GM21367 (cell line): ENCODE measurements at regions not wholly inside any gene's neighbourhood (a gene's known extent, or its start where the extent isn't known, plus 50 kb on each side); places are given as distances from the start of the nearest gene placed in this dataset.

Source experiments
- ATAC-seq: cut with Tn5 transposase; IDR thresholded peaks from one replicate; pipeline ENCODE4 v1.9.1; 2021; ENCODE audit not compliant: unreplicated experiment

DNA sequence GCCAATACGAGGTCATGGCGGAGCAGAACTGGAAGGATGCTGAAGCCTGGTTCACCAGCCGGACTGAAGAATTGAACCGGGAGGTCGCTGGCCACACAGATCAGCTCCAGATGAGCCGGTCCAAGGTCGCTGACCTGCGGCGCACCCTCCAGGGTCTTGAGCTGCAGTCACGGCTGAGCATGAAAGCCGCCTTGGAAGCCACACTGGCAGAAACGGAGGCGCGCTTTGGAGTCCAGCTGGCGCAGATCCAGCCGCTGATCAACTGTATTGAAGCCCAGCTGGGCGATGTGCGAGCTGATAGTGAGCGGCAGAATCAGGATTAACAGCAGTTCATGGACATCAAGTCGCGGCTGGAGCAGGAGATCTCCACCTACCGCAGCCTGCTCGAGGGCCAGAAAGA, 296.9 kb downstream of the OGFRL1 start:
- no peak for ATAC-seq

DNA sequence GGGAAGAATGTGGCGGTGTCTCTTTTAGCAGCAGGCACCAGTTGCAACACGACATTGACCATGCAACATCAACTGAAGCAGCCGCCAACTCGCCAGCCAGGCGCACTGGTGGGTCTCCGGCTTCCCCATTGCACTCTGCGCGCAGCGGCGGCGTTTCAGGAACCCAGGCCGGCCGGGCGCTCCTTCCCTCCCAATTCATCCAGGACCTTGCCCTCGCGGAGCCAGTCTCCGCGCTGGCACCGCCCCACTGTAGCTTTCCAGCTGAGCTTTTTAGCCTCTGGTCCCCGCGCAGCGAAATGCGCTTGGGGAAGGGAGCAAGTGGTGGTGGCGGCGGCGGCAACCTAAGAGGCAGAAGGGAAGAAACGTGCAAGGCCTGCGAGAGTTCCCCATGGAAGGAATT, 297.9 kb upstream of the RIMS1 start:
- ATAC-seq, result no peak

DNA sequence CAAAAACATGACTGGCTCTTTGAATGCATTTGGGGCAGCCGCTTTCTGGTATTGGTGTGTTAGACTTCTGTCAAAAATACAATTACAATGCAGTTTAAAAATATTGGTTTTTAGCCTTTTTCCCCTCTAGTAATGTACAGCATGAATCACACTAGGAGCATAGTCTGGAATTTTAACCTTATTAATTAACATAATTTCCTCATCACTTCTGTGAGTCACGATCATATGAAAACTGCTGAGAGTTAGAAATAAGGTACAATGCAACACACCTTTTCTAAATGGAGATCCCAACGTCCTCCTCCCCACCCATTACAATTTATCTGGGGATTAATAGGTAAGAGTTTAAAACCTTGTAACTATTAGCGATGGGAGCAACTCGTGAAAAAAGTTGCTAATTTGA, 297.1 kb upstream of the RIMS1 start:
- ATAC-seq, result no peak

DNA sequence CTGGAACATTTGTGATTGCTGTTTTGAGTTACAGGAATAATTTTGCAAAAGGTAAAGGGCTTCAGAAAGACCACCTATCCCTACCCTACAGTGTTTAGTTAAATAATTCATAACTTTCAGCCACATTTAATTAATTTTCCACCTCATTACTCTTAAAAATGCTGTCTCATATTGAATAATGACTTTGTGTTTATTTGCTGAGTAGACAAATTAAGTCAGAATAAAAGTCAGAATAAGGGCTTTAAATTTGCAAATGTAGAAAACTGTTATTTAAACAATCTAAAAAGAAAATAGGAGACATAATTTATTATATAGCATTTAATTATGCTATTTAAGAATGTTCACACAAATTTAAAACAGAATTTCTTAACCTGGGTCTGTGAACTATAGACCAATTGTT, 293.7 kb upstream of the RIMS1 start:
- ATAC-seq, result no peak

DNA sequence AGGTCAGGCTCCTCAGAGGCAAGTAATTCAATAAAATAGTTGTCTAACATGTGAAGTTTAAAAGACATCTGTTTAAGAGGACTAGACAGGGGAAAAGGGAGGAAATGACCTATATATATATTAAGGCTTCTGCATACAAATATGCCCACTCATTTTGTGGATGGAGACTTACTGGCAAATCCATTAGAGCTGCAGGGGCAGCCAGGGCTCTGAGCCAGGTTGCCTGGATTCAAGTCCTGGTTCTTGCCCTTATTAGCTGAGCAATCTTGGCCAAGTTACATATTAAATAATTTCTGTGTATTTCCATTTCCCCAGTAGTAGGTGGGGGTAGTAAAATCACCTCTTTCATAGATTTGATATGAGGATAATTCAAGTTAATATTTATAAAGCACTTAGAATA, 287.0 kb upstream of the RIMS1 start:
- ATAC-seq, result no peak

DNA sequence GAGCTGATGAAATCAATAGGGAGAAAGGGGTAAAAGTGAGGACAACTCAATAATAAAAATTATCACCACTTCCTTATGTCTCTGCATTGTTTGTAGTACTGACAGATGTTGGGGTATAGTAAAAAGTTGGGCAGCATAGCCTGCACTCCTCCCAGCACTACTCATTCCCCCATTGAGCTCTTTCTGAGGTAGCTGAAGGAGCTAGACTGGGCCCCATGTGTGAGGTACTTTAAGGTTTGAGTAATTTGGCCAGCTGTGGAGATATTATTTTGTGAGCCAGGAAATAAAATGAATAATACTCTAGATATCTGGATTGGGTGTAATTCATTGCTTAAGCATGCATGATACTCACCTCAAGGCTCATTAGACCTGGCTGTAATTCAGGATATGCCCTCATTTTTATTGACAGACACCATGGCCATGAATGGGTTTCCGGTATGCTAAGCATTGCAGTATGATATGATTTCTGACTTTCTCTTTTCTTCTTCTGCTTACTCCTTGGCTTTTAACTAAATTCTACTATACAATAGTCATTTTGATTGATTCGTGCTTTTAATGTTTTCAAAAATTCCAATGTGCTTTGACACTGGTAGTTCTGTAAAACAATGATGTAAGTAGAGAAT, 283.9 kb upstream of the RIMS1 start:
- ATAC-seq, result no peak

DNA sequence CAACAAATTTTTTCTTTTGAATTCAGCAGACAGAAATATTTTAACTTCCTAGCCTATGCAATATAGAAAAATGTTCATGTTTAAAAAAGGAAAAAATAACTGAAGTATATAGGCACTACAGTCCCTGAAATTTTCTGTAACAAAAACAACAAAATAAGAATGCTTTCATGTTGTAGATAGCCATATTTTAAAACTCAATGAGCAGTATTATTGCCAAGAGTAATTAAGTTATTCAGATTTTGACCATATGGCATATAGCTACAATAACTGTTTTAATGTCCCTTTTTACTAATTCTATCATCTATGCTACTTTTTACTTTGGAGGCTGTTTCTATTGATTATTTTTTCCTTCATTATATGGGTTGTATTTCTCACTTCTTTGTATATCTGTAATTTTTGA, 283.3 kb upstream of the RIMS1 start:
- ATAC-seq, result no peak

DNA sequence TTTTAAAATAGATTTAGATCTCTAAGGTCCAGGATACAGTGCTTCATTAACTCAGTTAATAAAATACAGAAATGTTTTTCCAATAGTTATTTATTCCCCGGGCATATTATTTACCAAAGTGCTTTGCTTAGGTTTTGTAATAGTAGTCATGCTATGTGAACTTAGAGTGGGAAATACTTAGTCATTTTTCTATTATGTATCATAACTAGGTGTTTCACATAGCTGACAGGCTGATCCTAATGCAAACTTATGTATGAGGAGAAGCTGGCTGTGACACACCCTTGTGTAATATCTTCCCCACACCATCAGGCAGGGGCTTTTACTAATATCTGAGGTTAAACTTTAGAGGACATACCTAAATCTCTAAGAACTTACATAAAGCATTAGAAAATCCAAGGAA, 277.7 kb upstream of the RIMS1 start:
- no peak for ATAC-seq

DNA sequence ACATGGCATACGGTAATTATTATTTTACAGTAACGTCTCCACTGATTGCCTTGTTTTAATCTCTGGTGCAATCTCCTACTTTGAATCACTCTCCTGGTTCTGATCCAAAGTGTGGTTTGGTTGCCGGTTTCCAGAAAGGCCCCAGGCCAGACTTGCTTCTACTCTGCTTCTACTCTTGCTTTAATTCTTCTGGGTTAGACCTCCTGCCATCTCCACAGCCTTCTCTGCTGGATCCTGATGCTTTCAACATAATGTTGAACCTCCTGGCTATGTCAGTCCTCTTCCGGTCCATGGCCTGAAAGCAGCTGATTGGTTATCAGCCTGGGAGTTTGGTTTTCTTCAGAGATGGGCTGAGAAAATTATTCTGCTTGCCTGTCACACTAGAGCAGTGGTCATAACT, 266.5 kb upstream of the RIMS1 start:
- no peak for ATAC-seq

DNA sequence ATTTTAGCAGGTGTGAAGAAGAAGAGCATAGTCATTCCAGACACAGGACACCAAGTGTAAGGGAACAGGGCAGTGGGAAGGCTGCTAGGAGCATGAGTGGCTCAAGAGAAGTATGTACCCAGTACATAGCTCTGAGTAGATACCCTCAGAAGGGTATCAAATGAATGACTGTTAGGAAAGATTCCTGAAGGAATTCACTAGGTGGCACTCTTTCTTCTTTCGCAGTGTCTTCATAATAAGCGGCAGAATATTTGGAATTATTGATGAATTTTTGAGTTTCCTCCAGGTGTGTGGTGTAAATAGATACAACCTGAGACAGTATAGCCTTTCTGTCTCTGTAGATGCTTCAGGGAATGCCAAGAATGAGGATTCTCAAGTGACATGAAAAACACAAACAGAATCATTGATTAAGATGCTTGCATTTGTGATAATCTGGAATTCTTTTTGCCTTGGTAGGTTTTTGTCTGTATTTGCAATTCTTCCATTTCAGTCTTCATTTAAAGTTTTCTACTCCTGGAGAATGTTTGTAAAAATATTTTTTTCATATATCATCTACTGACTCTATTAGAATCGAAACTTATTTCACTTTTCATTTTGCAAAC, 264.3 kb upstream of the RIMS1 start:
- no peak for ATAC-seq

DNA sequence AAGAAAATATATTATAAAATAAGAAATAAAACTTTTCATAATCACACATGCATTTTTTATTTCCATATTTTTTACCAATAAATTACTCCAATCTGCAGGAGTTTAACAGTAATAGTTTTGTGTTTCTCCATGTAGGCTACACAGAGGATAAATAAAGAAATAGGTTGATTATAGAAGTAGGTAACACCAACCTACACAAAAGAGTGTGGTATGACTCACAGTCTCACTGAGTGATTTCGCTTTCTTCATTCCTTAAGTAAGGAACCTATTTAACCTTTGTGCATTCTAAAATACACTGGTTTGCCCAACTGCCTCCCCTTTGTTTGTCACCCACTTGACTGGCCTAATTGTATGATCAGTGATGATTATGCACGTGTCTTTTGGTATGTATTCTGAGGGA, 244.2 kb upstream of the RIMS1 start:
- no peak for ATAC-seq

DNA sequence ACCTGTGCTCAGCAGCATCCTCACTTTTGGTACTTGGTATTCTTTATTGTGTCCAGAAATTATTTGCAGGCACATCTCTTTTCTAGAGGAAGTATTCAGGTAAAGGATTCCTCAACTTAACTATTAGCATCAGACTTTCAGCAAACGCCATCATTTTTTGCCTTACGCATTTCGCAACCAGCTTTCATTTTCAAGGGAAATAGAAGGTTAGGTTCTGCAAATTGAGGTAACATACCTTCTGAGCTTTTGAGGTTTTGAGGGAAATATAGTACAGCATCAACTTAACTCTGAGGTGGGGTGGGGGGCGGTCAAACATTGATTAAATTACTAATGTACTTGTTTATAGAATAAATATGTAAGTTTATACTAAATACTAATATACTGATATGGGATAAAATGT, 243.6 kb upstream of the RIMS1 start:
- ATAC-seq, result no peak

DNA sequence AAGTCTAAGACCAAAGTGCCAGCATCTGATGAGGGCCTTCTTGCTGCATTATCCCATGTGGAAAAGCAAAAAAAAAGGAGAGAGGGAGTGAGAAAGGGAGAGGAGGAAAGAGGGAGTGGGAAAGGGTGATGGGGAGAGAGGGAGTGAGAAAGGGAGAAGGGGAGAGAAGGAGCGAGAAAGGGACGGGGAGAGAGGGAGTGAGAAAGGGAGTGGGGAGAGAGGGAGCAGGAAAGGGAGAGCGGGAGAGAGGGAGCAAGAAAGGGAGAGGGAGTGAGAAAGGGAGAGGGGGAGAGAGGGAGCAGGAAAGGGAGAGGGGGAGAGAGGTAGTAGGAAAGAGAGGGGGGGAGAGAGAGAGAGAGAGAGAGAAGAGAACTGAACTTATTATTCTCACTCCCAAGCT, 241.1 kb upstream of the RIMS1 start:
- no peak for ATAC-seq

DNA sequence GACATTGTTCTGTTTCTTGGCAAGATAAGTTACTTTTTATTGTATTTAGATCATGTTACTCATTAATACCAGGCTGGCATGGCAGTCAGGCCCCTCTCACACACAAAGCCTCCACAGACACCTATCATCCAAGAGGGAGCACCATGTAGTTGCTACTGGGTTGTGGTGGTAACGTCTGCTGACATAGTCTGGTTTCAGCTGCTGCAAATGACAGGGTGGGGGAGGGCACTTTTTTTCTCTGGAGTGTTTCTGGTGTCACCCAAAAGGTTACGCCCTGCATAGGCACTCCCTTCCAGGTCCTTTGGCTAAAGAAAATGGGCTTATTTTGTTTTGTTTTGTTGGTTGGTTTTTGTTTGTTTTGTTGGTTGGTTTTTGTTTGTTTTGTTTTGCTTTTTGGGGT, 236.4 kb upstream of the RIMS1 start:
- ATAC-seq, result no peak

DNA sequence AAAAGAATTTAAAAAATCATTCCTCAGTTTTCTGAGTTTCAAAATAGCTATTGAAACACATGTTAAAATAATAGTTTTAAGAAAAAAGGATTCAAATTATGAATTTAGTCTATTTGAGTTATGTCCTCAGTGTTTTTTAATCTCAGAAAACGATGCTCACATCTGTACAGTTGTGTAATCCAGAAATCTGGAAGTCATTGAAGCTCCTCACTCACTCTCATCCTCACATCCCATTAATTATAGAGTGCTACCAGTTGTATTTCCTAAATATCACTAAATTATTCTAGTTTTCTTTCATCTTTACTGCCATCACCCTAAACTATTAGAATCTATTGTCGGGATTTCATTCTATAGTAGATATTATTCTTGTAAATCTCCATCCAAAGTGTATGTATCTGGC, 234.7 kb upstream of the RIMS1 start:
- ATAC-seq, result no peak

DNA sequence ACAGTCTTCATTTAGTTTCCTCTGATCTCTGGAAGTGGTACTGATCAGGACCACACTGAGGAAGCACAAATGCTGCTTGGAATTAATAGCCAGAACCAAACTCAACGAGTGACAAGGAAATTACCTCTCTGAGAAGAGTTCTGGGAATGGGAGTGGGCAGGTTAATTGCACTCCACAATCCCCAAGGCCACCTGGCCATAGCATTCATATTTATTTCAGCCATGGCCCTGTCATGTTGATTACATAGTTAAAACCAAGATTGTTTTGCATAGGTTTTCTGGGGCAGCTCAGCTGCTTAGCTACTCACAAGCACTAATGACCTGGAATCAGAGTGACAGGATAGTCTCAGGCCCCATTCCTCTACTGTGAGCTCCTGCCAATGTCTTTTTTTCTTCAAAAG, 230.2 kb upstream of the RIMS1 start:
- no peak for ATAC-seq

DNA sequence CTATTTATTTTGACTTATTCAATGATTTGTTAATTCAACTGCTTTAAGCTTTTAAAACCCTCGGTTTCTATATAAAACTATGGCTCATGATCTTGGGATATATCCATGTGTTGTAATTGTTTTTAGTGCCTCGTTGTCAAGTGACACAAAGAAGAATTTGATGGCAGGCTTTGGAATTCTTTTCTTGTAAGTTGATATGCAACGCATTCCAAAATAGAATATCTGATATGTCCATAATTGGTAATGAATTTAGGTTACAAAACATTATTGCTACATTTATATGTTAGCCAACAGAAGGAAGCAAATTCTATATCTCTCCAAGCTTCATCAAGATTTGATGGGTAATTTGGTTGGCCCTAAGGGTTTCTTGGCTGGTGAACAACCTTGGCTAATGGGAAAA, 220.4 kb upstream of the RIMS1 start:
- no peak for ATAC-seq

DNA sequence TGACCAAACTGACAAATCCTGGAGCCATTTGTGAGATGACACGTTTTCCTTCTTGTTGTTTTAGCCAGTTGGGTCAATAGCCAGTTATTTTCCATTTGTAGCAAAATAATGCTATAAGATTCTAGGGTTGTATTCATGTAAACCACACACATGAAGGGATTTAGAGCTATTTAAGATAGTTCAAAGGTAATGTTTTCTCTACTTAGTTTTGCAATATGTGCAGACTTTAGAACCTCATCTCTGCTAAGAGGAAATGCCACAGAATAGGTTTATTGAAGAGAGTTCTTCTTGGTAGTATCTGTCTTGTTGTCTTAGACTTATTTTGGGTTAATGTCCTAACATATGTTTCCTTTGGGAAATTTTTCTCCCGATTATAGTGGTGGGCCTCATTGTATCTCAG, 213.5 kb upstream of the RIMS1 start:
- no peak for ATAC-seq

DNA sequence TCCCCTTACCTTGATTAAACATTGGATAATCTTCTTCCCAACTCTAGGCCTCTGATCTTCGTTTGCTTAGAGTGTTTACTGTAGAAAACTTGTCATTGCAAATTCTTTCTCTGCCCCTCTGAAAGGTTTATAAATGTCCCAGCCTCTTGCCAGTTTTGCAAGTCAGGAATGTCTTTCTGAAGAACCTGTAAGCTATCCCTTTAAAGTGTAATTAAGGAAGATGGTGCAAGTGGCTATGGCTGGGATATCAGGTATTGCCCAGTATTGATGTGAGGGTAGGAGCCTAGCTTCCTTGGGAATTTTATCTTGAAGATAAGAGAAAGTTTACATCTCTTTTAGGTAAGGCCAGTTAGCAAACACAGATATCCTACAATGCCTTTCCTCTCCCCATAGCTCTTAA, 211.0 kb upstream of the RIMS1 start:
- ATAC-seq, result no peak

DNA sequence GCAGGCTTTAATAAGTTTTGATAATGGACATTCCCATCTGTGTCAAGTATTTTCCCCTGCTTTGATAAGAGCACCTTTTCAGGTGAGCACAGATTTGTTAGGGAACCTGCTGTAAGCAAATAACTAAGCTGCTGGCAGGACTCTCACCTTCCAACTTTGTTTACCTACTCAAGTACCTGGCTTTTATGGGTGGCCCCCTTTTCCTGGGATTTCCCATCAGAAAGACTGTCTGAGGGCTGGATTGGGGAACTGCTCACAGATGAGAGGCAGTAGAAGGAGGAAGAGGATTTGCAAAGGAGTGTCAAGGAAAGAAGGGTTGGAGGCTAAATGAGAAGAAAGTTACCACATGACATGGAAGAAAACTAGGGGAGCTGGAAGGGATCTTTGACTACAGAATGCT, 210.1 kb upstream of the RIMS1 start:
- no peak for ATAC-seq

DNA sequence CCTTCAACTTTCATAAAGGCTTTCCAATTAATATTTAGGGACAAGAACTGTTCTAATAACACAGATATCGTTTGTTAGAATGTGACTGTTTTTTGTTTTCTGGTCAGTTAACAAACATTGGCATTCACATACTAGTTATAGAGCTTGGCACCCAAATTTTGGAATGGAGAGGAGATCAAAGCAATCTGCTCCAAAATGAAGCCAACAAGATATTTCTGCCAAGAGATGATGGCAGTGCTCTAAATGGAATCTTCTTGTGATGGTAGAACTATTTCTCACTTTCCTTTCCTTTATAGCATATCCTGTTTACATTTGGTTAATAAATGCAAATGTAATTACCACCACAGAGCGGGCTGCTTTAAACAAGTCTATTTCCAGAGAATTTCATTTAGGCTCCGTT, 208.3 kb upstream of the RIMS1 start:
- no peak for ATAC-seq

DNA sequence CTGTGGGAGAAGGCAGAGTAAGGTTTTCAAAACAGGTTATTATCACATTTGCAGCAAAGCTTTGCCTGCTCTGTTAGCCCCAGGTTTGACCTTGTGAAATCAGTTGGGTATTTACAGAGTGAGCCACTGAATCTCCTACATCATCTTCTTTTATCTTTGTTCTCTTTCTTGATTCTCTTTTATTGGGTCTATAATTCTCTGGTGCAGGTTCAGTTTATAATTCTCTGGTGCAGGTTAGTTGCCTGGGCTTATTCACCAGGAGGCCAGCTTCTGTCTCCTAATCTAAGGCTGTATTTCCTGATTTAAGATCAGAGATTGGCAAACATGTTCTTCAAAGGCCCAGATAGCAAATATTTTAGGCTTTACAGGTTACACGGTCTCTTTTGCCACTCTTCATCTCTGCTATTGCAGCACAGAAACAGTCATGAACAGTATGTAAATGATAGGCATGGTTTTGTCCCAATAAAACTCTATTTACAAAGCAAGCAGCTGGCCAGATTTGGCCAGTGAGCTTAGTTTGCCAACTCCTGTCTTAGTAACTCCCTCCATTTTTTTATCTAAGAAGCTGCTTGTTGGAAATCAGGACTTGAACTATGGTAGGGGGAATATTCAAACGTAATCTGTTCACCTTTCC, 205.0 kb upstream of the RIMS1 start:
- ATAC-seq, result no peak
